GM23248 (cell line): ENCODE measurements at regions not wholly inside any gene's neighbourhood (a gene's known extent, or its start where the extent isn't known, plus 50 kb on each side); places are given as distances from the start of the nearest gene placed in this dataset.

Experiments
- DNase-seq: peaks from one replicate; pipeline ENCODE4 v3.0.0-alpha.2; 2015
- H2AFZ ChIP-seq: fragments of 200-600 bp; sonication (generic); 2 replicates; pipeline ENCODE4 v1.6.1; 2016; ENCODE audit warnings: antibody characterized with exemption
- H3F3A ChIP-seq: fragments of 200-600 bp; sonication (generic); 2 replicates; pipeline ENCODE4 v1.6.1; 2016; ENCODE audit warnings: mild to moderate bottlenecking, antibody characterized with exemption, mixed run types; ENCODE audit not compliant: insufficient read depth
- H3K27ac ChIP-seq: fragments of 200-600 bp; sonication (generic); 2 replicates; pipeline ENCODE4 v1.5.1; 2016; ENCODE audit warnings: mild to moderate bottlenecking
- H3K27me3 ChIP-seq: fragments of 200-600 bp; sonication (generic); replicated peaks from 2 replicates; pipeline ENCODE4 v1.6.1; 2016; ENCODE audit warnings: mild to moderate bottlenecking; ENCODE audit not compliant: insufficient read depth
- H3K36me3 ChIP-seq: fragments of 200-600 bp; sonication (generic); 2 replicates; pipeline ENCODE4 v1.6.1; 2016; ENCODE audit warnings: low read depth, mild to moderate bottlenecking
- H3K4me1 ChIP-seq: fragments of 200-600 bp; sonication (generic); 2 replicates; pipeline ENCODE4 v1.6.1; 2016; ENCODE audit warnings: mild to moderate bottlenecking; ENCODE audit not compliant: insufficient read depth
- H3K4me2 ChIP-seq: fragments of 200-600 bp; sonication (generic); one replicate; pipeline ENCODE4 v1.6.1; 2016; ENCODE audit warnings: mild to moderate bottlenecking; ENCODE audit not compliant: unreplicated experiment
- H3K4me3 ChIP-seq: fragments of 200-600 bp; sonication (generic); 2 replicates; pipeline ENCODE4 v1.5.1; 2016; ENCODE audit warnings: mild to moderate bottlenecking
- H3K79me2 ChIP-seq: fragments of 200-600 bp; sonication (generic); 2 replicates; pipeline ENCODE4 v1.6.1; 2016; ENCODE audit warnings: mild to moderate bottlenecking; ENCODE audit not compliant: insufficient read depth
- H3K9ac ChIP-seq: fragments of 200-600 bp; sonication (generic); 2 replicates; pipeline ENCODE4 v1.6.1; 2016; ENCODE audit warnings: mild to moderate bottlenecking
- H3K9me2 ChIP-seq: fragments of 200-600 bp; sonication (generic); 2 replicates; pipeline ENCODE4 v1.6.1; 2016; ENCODE audit warnings: mixed run types, mild to moderate bottlenecking, moderate library complexity; ENCODE audit not compliant: insufficient read depth
- H3K9me3 ChIP-seq: fragments of 200-600 bp; sonication (generic); one replicate; pipeline ENCODE4 v1.6.1; 2017; ENCODE audit warnings: low read depth
- H4K20me1 ChIP-seq: fragments of 200-600 bp; sonication (generic); 2 replicates; pipeline ENCODE4 v1.6.0; 2016; ENCODE audit not compliant: insufficient read depth
- EZH2 ChIP-seq: fragments of 200-600 bp; sonication (generic); IDR thresholded peaks from 2 replicates; pipeline ENCODE4 v1.6.1; 2018; ENCODE audit warnings: antibody characterized with exemption, mild to moderate bottlenecking; ENCODE audit not compliant: insufficient read depth, poor library complexity, severe bottlenecking
- EZH2phosphoT487 ChIP-seq: fragments of 200-600 bp; sonication (generic); IDR thresholded peaks from 2 replicates; pipeline ENCODE4 v1.6.1; 2018; ENCODE audit warnings: antibody characterized with exemption, moderate library complexity, mild to moderate bottlenecking, low read depth; ENCODE audit not compliant: insufficient read depth
- WGBS, 2 experiments: methylation state at CpG; one replicate each; pipeline ENCODE4 v1.1.6; 2015 to 2017; ENCODE audit warnings: low lambda C conversion rate in 2 of 2, low coverage in 1 of 2; ENCODE audit errors: missing lambda C conversion rate in 2 of 2; 5-methylcytosine and 5-hydroxymethylcytosine counted together
- in situ Hi-C: fragments of 300-500 bp; cut with MboI; formaldehyde crosslinking; loops from 2 replicates; pipeline ENCODE4 v1.15.0; 2020

DNA sequence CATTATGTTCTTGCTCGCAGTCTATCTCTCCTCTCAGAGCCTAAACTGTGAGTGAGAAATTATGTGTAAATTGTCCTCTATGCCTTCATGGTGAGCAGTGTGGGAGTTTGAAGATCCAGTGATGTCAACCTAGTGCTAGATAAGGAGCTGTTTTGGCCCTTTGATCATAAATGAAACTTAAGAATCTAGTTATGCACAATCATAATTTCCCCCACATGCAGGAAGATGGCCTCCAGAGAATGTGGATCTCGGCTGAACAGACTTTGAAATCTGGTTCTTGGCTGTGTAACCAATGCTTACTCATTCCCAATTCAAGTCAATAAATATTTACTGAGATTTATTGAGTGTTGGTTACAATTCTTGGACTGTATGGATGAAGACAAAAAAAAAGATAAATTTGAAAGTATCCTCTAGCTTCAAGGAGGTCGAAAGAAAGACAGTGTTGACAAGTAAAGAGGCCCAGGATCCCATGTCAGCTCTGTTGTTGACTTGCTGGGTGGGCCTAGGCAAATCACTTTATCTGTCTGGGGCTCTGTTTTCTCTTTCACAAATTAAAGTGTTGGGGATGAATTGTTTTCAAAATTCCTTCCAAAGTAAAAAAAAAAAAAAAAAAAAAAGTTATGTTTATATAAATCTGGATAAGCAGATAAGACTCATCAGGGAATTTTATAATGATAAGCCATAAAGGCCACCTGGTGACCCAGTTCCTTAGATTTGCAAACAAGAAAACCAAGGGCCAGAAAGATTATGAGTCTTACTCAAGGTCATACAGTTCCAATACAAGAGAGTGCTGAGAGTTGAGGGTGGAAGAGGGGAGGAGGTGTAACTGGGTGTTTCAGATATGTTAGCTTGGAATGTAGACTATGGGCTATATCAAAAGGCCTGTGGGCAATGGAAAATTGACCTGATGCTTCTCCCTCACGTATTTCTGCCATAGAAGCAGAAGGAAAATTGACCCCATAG is 969.9 kb downstream of the KCNMA1 start:
- Histone ChIP-seq H3K9ac (no peak overlapping the region), H4K20me1 (no peaks in the 10 kb centered on the region), H3K4me1 (no peaks in the 10 kb centered on the region), H3K27ac (no peak overlapping the region), H3K9me3 (no peaks in the 10 kb centered on the region), H3K79me2 (no peaks in the 10 kb centered on the region), H3K36me3 (no peaks in the 10 kb centered on the region), H3K27me3 (peaks cover 5% of the 10 kb centered on the region), H3F3A (no peaks in the 10 kb centered on the region), H3K9me2 (0 out of 2 replicates have a peak, but pooled peaks cover 7% of the 10 kb centered on the region), H3K4me2 (no peak overlapping the region), H2AFZ (no peak overlapping the region), H3K4me3 (no peak overlapping the region)
- in situ Hi-C loops, result no loop called here
- no peak for DNase-seq
- 23 to 30% methylated on average over 4 of the region's 4 CpGs for WGBS, 2 experiments
- no peak for TF ChIP-seq EZH2phosphoT487
- TF ChIP-seq EZH2, result no peak

DNA sequence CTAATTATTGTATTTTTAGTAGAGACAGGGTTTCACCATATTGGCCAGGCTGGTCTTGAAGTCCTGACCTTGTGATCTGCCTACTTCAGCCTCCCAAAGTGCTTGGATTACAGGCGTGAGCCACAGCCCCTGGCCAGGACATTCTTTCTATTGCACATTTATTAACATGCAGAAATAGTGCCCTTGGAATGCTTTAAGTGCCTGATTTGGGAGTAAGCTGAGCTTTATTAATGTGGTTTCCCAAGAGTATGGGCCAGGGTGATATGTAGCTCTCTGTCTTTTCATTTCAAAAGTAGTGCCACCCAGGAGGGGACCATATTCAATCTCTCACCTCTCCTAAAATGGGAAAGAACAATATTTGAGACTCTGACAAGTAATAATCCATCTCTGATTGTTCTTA is 970.7 kb downstream of the KCNMA1 start:
- no peak overlapping the region for H3K9ac ChIP-seq
- no peaks in the 10 kb centered on the region for H3F3A ChIP-seq
- H3K27me3 ChIP-seq, result peaks cover 5% of the 10 kb centered on the region
- 26 to 31% methylated on average over 1 of the region's 1 CpG for WGBS, 2 experiments
- no peak for DNase-seq
- H3K4me2 ChIP-seq, result no peak overlapping the region
- in situ Hi-C loops, result no loop called here
- TF ChIP-seq EZH2phosphoT487 (no peak), EZH2 (no peak)
- no peaks in the 10 kb centered on the region for H3K36me3 ChIP-seq
- 0 out of 2 replicates have a peak, but pooled peaks cover 7% of the 10 kb centered on the region for H3K9me2 ChIP-seq
- no peak overlapping the region for H3K27ac ChIP-seq
- no peaks in the 10 kb centered on the region for H3K9me3 ChIP-seq
- H3K79me2 ChIP-seq, result no peaks in the 10 kb centered on the region
- H4K20me1 ChIP-seq, result no peaks in the 10 kb centered on the region
- no peak overlapping the region for H2AFZ ChIP-seq
- no peaks in the 10 kb centered on the region for H3K4me1 ChIP-seq
- H3K4me3 ChIP-seq, result no peak overlapping the region

DNA sequence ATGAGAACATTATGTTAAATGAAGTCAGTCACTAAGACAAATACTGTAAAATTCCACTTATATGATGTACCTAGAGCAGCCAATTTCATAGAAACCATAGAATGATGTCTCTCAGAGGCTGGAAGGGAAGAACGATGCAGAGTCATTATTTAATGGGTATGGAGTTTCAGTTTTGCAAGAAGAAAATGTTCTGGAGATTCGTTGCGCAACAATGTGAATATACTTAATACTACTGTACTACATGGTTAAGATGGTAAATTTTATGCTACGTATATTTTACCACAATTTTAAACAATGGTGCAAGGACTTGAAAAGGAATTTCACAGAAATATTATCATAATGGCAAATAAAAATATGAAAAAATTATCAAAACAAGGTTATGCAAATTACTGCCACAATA is 972.6 kb downstream of the KCNMA1 start:
- Histone ChIP-seq H3K9me2 (0 out of 2 replicates have a peak, but pooled peaks cover 7% of the 10 kb centered on the region), H2AFZ (no peak overlapping the region), H3K27ac (no peak overlapping the region), H4K20me1 (no peaks in the 10 kb centered on the region), H3F3A (no peaks in the 10 kb centered on the region), H3K36me3 (no peaks in the 10 kb centered on the region), H3K4me3 (no peak overlapping the region), H3K27me3 (peaks cover 5% of the 10 kb centered on the region), H3K9me3 (no peaks in the 10 kb centered on the region), H3K79me2 (no peaks in the 10 kb centered on the region), H3K4me1 (no peaks in the 10 kb centered on the region), H3K9ac (no peak overlapping the region), H3K4me2 (no peak overlapping the region)
- DNase-seq, result no peak
- in situ Hi-C loops, result no loop called here
- TF ChIP-seq EZH2phosphoT487, result no peak
- TF ChIP-seq EZH2, result no peak
- WGBS, 2 experiments, result 76 to 81% methylated on average over 4 of the region's 4 CpGs

DNA sequence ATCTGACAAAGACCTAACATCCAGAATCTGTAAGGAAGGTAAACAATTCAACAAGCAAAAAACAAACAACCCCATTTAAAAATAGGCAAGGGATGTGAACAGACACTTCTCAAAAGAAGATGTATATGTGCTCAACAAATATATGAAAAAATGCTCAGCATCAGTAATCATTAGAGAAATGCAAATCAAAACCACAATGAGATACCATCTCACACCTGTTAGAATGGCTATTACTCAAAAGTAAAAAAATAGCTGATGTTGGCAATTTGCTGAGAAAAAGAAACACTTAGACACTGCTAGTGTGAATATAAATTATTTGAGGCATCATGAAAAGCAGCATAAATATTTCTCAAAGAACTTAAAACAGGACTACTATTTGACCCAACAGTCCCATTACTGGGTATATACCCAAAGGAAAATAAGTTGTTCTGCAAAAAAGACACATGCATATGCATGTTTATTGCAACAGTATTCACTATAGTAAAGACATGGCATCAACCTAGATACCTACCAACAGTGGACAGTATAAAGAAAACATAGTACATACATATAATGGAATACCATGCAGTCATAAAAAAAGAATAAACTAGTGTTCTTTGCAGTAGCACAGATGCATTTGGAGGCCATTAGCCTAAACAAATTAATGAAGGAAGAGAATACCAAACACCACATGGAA is 980.1 kb downstream of the KCNMA1 start:
- Histone ChIP-seq H3K4me3 (no peak overlapping the region), H3K36me3 (no peaks in the 10 kb centered on the region), H3K27me3 (peaks cover 13% of the 10 kb centered on the region; the same call in 1 of the 2 replicates), H3K79me2 (no peaks in the 10 kb centered on the region), H3K9me2 (no peaks in the 10 kb centered on the region), H3F3A (no peaks in the 10 kb centered on the region), H2AFZ (no peak overlapping the region), H3K4me2 (no peak overlapping the region), H3K27ac (no peak overlapping the region), H3K9me3 (no peaks in the 10 kb centered on the region), H4K20me1 (no peaks in the 10 kb centered on the region), H3K4me1 (no peaks in the 10 kb centered on the region), H3K9ac (no peak overlapping the region)
- in situ Hi-C loops, result no loop called here
- no peak for DNase-seq
- no peak for TF ChIP-seq EZH2
- TF ChIP-seq EZH2phosphoT487, result no peak
